ENCODE measurements at regions not wholly inside any gene's neighbourhood (a gene's known extent, or its start where the extent isn't known, plus 50 kb on each side); places are given as distances from the start of the nearest gene placed in this dataset.
"Not testable (repeated sequence)": the region's sequence is repeated elsewhere in the genome, so short reads cannot be mapped to it uniquely, and the experiment has no call there.

DNA sequence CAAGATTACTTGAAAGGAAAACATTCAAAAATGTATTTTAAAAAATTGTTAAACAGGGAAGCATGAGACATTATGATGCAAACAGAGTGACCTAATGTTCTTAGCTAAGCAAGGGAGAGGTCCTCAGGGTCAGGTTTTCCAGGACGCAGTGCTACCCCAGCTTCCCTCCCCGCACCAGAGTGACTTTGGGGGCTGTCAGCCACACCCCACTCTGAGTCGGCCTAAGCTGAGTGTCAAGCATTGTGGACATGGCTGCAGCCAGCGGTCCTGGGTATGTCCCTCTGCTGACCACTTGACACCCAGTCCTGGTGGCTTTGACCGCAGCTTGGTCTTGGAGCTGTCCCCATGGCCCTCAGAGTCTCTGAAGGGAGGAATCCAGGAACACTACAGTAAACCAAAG lies 54.9 kb upstream of the CD93 start:
- Histone ChIP-seq H3K79me2 (no peaks in the 10 kb centered on the region), H3K4me2 (ENCODE audit: low read length) (no peak overlapping the region), H3K9ac (no peak overlapping the region), H3K4me3 (ENCODE audit: low read depth, low read length) (no peak overlapping the region), H3K27me3 (ENCODE audit: control insufficient read depth, insufficient read depth, low read length) (no peaks in the 10 kb centered on the region), H3K27ac (no peak overlapping the region), H3K9me3 (ENCODE audit: control insufficient read depth, low read length) (no peaks in the 10 kb centered on the region), H2AFZ (no peak overlapping the region), H3K36me3 (ENCODE audit: control insufficient read depth, insufficient read depth, low read length) (no peaks in the 10 kb centered on the region), H3K4me1 (no peaks in the 10 kb centered on the region)
- TF ChIP-seq, protein P1, sequence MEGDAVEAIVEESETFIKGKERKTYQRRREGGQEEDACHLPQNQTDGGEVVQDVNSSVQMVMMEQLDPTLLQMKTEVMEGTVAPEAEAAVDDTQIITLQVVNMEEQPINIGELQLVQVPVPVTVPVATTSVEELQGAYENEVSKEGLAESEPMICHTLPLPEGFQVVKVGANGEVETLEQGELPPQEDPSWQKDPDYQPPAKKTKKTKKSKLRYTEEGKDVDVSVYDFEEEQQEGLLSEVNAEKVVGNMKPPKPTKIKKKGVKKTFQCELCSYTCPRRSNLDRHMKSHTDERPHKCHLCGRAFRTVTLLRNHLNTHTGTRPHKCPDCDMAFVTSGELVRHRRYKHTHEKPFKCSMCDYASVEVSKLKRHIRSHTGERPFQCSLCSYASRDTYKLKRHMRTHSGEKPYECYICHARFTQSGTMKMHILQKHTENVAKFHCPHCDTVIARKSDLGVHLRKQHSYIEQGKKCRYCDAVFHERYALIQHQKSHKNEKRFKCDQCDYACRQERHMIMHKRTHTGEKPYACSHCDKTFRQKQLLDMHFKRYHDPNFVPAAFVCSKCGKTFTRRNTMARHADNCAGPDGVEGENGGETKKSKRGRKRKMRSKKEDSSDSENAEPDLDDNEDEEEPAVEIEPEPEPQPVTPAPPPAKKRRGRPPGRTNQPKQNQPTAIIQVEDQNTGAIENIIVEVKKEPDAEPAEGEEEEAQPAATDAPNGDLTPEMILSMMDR (IDR thresholded peaks at IDR 0.05), result no peak

DNA sequence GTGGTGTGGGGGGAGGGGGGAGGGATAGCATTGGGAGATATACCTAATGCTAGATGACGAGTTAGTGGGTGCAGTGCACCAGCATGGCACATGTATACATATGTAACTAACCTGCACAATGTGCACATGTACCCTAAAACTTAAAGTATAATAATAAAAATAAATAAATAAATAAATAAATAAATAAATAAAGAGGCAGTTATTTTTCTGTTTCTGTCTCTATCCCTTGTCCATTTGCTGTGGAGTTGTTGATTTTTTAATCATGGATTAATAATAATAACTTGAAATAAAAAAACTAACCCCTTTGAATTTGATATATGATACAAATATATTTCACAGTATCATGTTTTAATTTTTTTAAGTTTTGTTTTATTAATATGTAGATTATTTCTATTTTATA lies 53.9 kb upstream of the CD93 start:
- H2AFZ ChIP-seq; H3K4me1 ChIP-seq; H3K4me3 ChIP-seq (ENCODE audit: low read depth, low read length); H3K9ac ChIP-seq; H3K36me3 ChIP-seq (ENCODE audit: control insufficient read depth, insufficient read depth, low read length); H3K9me3 ChIP-seq (ENCODE audit: control insufficient read depth, low read length); H3K4me2 ChIP-seq (ENCODE audit: low read length); H3K79me2 ChIP-seq; H3K27me3 ChIP-seq (ENCODE audit: control insufficient read depth, insufficient read depth, low read length); H3K27ac ChIP-seq: not testable (repeated sequence)

DNA sequence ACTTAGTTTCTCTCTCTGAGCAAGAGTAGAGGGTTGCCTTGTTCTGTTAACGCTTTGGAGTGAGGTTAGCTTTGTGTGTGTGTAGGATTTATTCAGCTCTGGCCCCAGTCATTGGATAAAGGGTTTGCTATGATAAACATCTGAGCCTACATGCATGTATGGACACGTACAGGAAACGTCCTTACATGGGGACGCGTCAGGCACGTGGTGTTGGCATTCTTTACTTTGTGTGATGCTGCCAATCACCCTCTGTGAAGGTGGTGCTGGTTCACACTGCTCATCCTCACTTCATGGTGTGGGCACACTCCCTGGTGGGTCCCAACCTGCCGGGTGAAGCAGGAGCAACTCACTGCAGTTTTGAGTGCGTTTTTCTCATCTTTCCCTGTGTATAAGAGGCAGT lies 53.4 kb upstream of the CD93 start:
- no peaks in the 10 kb centered on the region for H3K9me3 ChIP-seq (ENCODE audit: control insufficient read depth, low read length)
- H3K79me2 ChIP-seq, result no peaks in the 10 kb centered on the region
- H3K27me3 ChIP-seq (ENCODE audit: control insufficient read depth, insufficient read depth, low read length), result no peaks in the 10 kb centered on the region
- H3K4me3 ChIP-seq (ENCODE audit: low read depth, low read length), result no peak overlapping the region
- TF ChIP-seq, protein P1 (IDR thresholded peaks at IDR 0.05), result no peak
- H3K27ac ChIP-seq, result no peak overlapping the region
- H3K36me3 ChIP-seq (ENCODE audit: control insufficient read depth, insufficient read depth, low read length), result no peaks in the 10 kb centered on the region
- H2AFZ ChIP-seq, result no peak overlapping the region
- H3K4me2 ChIP-seq (ENCODE audit: low read length), result no peak overlapping the region
- H3K9ac ChIP-seq, result no peak overlapping the region
- no peaks in the 10 kb centered on the region for H3K4me1 ChIP-seq

DNA sequence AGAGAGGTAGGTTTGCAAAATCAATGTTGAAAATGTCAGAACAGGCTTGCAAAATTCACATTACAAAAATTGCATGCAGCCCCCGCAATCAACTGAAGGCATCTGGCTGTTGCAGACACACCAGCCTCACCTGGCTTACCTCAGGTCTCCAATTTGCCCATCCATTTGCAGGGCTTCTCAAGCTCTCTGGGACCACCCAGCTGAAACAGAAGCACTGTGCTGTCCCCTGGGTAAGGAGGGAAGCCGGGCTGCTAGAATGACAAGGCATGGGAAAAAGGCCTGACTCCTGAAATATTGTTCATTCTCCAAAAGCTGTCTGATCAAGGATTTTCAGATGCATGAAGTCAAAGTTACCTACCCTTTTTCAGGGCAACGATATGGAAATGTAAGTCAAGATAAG lies 52.6 kb upstream of the CD93 start:
- no peaks in the 10 kb centered on the region for H3K4me1 ChIP-seq
- no peak overlapping the region for H3K27ac ChIP-seq
- no peak overlapping the region for H3K4me2 ChIP-seq (ENCODE audit: low read length)
- H3K36me3 ChIP-seq (ENCODE audit: control insufficient read depth, insufficient read depth, low read length), result no peaks in the 10 kb centered on the region
- no peak overlapping the region for H2AFZ ChIP-seq
- no peaks in the 10 kb centered on the region for H3K79me2 ChIP-seq
- no peak overlapping the region for H3K4me3 ChIP-seq (ENCODE audit: low read depth, low read length)
- no peaks in the 10 kb centered on the region for H3K9me3 ChIP-seq (ENCODE audit: control insufficient read depth, low read length)
- no peak overlapping the region for H3K9ac ChIP-seq
- TF ChIP-seq, protein P1 (IDR thresholded peaks at IDR 0.05), result no peak
- H3K27me3 ChIP-seq (ENCODE audit: control insufficient read depth, insufficient read depth, low read length), result no peaks in the 10 kb centered on the region

DNA sequence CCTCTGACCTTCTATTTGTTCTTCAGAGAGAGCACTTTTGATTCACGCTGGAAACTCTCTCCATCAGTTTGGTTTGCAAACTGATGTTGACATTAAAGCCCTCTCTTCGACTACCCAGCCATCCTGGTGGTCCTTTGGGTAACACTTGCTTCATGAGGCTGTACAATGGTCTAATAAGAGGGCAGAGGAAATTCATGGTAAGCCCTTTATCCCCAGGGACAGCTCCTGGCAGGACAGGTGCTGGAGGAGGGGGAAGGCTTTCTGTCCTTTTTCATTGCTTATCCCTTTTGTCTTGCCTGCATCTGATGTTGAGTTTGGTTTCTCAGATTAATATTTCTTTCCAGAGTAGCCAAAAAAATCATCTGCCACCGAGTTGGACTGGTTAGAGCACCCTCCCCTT lies 52.1 kb upstream of the CD93 start:
- no peak overlapping the region for H3K4me2 ChIP-seq (ENCODE audit: low read length)
- no peak overlapping the region for H3K9ac ChIP-seq
- no peak overlapping the region for H3K4me3 ChIP-seq (ENCODE audit: low read depth, low read length)
- H3K9me3 ChIP-seq (ENCODE audit: control insufficient read depth, low read length), result no peaks in the 10 kb centered on the region
- H3K4me1 ChIP-seq, result no peaks in the 10 kb centered on the region
- H3K36me3 ChIP-seq (ENCODE audit: control insufficient read depth, insufficient read depth, low read length), result no peaks in the 10 kb centered on the region
- no peaks in the 10 kb centered on the region for H3K27me3 ChIP-seq (ENCODE audit: control insufficient read depth, insufficient read depth, low read length)
- H2AFZ ChIP-seq, result no peak overlapping the region
- H3K27ac ChIP-seq, result no peak overlapping the region
- H3K79me2 ChIP-seq, result no peaks in the 10 kb centered on the region
- TF ChIP-seq, protein P1 (IDR thresholded peaks at IDR 0.05), result no peak
